ENCODE measurements at regions not wholly inside any gene's neighbourhood (a gene's known extent, or its start where the extent isn't known, plus 50 kb on each side); places are given as distances from the start of the nearest gene placed in this dataset.

DNA sequence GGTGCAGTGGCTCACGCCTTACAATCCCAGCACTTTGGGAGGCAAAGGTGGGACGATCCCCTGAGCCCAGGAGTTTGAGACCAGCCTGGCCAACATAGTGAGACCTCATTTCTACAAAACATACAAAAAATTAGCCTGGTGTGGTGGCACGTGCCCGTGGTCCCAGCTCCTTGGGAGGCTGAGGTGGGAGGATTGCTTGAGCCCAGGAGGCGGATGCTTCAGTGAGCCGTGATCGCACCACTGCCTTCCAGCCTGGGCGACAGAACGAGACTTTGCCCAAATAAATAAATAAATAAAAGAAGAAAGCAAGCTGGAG, 91.7 kb upstream of the SEC11C start:
- TF ChIP-seq, protein P1, sequence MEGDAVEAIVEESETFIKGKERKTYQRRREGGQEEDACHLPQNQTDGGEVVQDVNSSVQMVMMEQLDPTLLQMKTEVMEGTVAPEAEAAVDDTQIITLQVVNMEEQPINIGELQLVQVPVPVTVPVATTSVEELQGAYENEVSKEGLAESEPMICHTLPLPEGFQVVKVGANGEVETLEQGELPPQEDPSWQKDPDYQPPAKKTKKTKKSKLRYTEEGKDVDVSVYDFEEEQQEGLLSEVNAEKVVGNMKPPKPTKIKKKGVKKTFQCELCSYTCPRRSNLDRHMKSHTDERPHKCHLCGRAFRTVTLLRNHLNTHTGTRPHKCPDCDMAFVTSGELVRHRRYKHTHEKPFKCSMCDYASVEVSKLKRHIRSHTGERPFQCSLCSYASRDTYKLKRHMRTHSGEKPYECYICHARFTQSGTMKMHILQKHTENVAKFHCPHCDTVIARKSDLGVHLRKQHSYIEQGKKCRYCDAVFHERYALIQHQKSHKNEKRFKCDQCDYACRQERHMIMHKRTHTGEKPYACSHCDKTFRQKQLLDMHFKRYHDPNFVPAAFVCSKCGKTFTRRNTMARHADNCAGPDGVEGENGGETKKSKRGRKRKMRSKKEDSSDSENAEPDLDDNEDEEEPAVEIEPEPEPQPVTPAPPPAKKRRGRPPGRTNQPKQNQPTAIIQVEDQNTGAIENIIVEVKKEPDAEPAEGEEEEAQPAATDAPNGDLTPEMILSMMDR (IDR thresholded peaks at IDR 0.05) = no peak
- no peak for TF ChIP-seq POLR2A (IDR thresholded peaks at IDR 0.05)

Data from adrenal gland (tissue), 5 donors.